HG02623 (cell line): ENCODE measurements at regions not wholly inside any gene's neighbourhood (a gene's known extent, or its start where the extent isn't known, plus 50 kb on each side); places are given as distances from the start of the nearest gene placed in this dataset.
"Not testable (repeated sequence)": the region's sequence is repeated elsewhere in the genome, so short reads cannot be mapped to it uniquely, and the experiment has no call there.

Experiments
- ATAC-seq: cut with Tn5 transposase; IDR thresholded peaks from one replicate; pipeline ENCODE4 v1.9.1; 2021; ENCODE audit warnings: moderate library complexity; ENCODE audit not compliant: unreplicated experiment

- ATAC-seq = no peak
Observed at GRCh38 chr10:53230651-53231050, 458.1 kb upstream of the MBL2 start.

GRCh38 chr10:53223851-53224250 is 451.3 kb upstream of the MBL2 start:
- ATAC-seq = no peak

- no peak for ATAC-seq
Observed at GRCh38 chr10:53222806-53223205, 450.2 kb upstream of the MBL2 start.

GRCh38 chr10:53209944-53210611 is 437.5 kb upstream of the MBL2 start:
- no peak for ATAC-seq

- no peak for ATAC-seq
Observed at GRCh38 chr10:53183733-53184132, 411.1 kb upstream of the MBL2 start.

- ATAC-seq = no peak
Observed at GRCh38 chr10:53177468-53177867, 404.9 kb upstream of the MBL2 start.

GRCh38 chr10:53166325-53166724 is 393.7 kb upstream of the MBL2 start:
- no peak for ATAC-seq

- no peak for ATAC-seq
Observed at GRCh38 chr10:53162856-53163255, 390.3 kb upstream of the MBL2 start.

- no peak for ATAC-seq
Observed at GRCh38 chr10:53161231-53161630, 388.6 kb upstream of the MBL2 start.

GRCh38 chr10:53155674-53156073 is 383.1 kb upstream of the MBL2 start:
- ATAC-seq = not testable (repeated sequence)

- no peak for ATAC-seq
Observed at GRCh38 chr10:53153831-53154230, 381.2 kb upstream of the MBL2 start.

GRCh38 chr10:53140506-53140905 is 367.9 kb upstream of the MBL2 start:
- ATAC-seq = no peak

- ATAC-seq = no peak
Observed at GRCh38 chr10:53135897-53136253, 363.3 kb upstream of the MBL2 start.

- peak; percentile 67 for ATAC-seq
Observed at GRCh38 chr10:53135213-53135896, 362.8 kb upstream of the MBL2 start.

- ATAC-seq = no peak
Observed at GRCh38 chr10:53134050-53134449, 361.5 kb upstream of the MBL2 start.

- ATAC-seq = no peak
Observed at GRCh38 chr10:53130337-53130736, 357.8 kb upstream of the MBL2 start.

GRCh38 chr10:53127686-53128085 is 355.1 kb upstream of the MBL2 start:
- ATAC-seq = no peak

GRCh38 chr10:53123311-53123710 is 350.7 kb upstream of the MBL2 start:
- no peak for ATAC-seq

- no peak for ATAC-seq
Observed at GRCh38 chr10:53122281-53122680, 349.7 kb upstream of the MBL2 start.

- ATAC-seq = no peak
Observed at GRCh38 chr10:53115660-53116059, 343.1 kb upstream of the MBL2 start.

- ATAC-seq = no peak
Observed at GRCh38 chr10:53111529-53111928, 338.9 kb upstream of the MBL2 start.

- no peak for ATAC-seq
Observed at GRCh38 chr10:53109320-53109719, 336.7 kb upstream of the MBL2 start.
